ENCODE measurements at regions not wholly inside any gene's neighbourhood (a gene's known extent, or its start where the extent isn't known, plus 50 kb on each side); places are given as distances from the start of the nearest gene placed in this dataset.

DNA sequence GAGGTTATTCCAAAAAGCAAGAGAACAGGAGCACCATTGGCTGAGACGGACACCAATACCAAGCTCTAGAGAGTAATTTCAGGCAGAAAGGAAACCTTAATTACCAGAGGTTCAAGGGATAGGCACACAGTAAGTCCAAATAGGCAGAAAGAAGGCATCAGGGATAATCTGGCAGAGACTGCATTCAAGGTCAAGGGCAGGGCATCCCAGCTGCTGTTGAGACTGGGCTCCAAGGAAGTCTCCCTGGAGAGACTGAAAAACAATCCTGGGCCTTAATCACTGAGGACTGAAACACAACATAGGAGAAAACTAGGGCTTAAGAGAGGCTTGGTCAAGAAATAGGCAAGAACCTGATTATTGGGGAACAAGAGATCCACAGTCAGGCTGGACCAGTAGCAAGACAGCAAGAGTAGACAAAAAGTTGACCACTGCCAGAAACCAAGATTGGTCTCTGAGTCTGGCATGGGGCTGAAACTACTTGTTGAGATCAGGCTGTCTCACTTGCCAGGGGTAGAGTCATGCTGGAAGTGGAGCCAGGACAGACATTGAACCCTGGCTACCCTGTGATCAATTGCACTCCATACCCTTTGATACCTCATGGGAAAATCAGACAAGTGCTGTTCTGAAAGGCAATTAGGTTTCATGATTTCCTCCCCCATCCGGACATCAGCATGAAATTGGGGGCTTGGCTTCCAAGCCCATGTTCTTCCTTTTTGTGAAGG, 193.2 kb upstream of the TNP1 start:
- no peak for DNase-seq

- DNase-seq = no peak
Observed at GRCh38 chr2:217051416-217051815, 191.6 kb upstream of the TNP1 start.

GRCh38 chr2:217049956-217050355, 190.1 kb upstream of the TNP1 start:
- no peak for DNase-seq

- no peak for DNase-seq
Observed at GRCh38 chr2:217049422-217049821, 189.6 kb upstream of the TNP1 start.

DNA sequence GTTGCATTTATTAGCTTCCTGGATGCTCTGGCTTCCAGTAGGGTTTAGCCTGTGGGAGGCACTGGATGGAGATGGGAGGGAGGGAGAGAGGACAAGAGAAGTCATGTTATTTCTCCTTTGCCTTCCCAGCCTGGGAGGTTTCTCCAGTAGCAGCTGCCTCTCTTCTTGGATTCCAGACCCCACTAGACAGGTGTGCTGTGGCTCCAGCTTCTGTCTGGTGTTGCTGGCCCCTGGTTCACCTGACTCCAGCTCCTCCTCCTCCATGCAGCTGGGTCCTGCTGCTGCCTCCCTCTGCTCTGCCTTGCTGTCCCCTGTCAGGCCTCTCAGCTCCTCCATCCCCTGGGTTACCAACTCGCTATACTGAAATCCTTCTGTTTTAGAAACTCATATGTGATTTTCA, 188.9 kb upstream of the TNP1 start:
- DNase-seq = no peak

GRCh38 chr2:217047631-217048030, 187.8 kb upstream of the TNP1 start:
- no peak for DNase-seq

- no peak for DNase-seq
Observed at GRCh38 chr2:217047209-217047608, 187.3 kb upstream of the TNP1 start.

DNA sequence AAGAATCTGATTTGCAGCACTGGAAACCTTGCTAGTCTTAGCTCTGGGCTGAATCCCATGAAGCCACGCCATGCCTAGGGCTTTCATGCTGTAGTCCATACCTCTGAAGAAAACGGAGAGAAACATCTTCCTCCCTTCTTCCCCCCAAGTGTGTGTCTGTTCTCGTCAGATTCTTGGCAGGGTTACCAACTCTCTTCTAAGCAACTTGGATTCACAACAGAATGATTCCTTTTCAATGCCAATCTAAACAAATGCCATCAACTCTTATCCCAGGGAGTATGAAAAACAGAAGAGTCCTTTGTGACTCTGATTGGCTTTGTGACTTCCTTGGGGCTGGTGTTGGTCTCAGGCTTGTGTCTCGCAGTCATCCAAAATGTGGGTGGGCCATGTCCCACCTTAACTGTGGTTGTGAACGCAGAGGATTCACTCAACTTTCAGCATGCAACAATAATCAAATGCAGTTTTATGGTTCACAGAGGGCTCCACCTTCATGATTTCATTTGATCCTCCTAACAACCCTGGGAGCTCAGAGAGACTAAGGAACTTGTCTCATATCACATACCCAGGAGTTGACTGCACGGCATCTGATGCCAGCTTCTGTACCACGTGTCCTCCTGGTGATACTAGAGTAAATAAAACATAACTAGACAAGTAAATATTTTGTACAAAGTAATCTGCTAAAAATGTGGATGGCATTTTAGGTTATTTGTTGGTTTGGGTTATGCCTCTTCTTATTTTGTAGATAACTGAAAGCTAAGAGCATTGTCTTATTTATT, 186.0 kb upstream of the TNP1 start:
- DNase-seq = no peak

- DNase-seq = no peak
Observed at GRCh38 chr2:217040099-217040498, 180.2 kb upstream of the TNP1 start.

GRCh38 chr2:217038001-217038400, 178.1 kb upstream of the TNP1 start:
- no peak for DNase-seq

- no peak for DNase-seq
Observed at GRCh38 chr2:217037353-217037752, 177.5 kb upstream of the TNP1 start.

DNA sequence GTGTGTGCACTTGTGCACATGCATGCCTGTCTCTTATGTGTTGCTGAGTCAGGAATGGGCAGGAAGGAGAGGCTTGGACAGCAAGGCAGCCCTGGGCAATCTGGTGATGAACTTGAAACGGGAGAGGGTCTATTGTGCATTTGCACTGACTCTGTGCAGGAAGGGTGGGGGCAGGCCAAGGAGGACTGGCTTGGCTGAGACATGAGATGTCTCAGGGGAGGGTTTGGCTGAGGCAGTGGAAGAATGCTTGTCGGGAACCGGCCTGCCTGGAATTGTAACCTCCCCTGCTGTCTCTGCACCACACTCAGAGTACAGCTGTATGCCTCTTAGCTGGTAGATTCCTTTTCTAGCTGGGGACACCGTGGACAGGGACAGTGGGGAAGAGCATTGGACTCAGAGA, 176.1 kb upstream of the TNP1 start:
- no peak for DNase-seq

DNA sequence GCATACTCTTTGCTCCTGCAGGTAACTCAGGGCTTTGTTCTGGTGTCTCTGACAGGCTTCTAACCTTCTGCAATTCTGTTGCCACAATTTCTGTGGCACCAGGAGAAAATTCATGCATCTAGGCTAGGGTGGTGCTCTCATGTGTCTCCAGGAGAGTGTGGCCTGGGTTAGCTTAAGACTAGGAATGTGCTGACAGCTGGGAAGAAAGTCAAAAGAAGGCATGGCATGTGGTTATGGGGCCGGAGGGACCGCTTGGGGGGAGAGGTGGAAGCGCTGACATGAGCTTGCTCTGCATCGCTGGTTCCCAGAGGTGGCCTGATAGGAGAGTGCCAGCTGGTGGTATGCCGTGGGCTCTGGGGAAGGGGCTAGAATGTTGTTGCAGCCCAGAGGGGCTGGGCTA, 173.3 kb upstream of the TNP1 start:
- no peak for DNase-seq

DNA sequence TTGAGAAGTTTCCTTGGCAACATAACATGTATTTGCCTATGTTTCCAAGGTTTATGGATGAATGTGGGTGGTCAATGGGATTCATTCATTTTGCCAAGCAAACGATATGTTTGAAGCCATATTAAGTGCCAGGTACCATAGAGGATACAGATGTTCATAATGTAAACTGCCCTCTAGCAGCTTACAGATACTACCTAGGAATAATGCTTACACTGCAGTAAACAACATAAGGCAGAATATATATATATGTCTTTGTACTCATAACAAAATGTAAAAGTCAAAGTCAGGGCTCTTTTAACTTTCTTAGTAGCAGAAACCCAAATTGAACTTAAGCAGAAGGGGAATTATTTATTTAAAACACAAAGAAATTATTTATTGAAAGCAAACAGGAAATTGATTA, 171.6 kb upstream of the TNP1 start:
- no peak for DNase-seq

DNA sequence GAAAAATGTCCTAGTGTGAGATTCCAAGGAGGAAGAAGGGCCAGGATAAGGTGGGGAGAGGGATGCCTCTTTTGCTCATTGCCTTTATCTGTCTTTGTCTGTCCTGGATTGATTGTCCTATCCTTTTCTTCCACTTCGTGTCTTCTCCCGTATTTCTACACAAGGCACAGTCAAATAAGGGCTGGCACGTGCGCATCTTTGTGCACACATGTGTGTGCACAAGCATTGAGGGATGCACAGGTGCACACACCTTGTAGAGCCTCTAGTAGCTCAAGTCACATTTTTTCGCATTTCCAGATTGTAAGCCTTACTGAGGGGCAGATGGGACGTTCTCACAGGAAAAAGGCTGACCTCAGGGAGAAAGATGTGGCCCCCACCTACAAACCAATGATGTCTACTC, 170.2 kb upstream of the TNP1 start:
- no peak for DNase-seq

DNA sequence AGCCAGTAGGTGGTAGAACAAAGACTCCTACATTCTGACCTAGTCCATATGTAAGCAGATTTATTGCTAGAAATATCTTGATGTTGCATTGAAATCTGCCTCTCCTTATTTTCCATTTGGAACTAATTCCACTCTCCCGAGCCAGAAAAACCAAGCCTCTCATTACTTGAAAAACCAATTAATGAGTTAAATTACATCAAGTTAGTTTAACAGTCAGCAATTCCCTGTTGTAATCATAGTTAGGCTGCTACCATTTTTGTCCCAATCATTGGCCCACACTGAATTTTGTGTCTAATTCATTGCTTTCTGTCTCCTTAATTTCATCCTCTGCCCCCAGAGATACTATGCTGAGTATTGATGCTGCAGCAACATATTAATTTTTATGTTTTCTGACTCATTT, 168.3 kb upstream of the TNP1 start:
- no peak for DNase-seq

- DNase-seq = no peak
Observed at GRCh38 chr2:217027414-217027813, 167.6 kb upstream of the TNP1 start.

DNA sequence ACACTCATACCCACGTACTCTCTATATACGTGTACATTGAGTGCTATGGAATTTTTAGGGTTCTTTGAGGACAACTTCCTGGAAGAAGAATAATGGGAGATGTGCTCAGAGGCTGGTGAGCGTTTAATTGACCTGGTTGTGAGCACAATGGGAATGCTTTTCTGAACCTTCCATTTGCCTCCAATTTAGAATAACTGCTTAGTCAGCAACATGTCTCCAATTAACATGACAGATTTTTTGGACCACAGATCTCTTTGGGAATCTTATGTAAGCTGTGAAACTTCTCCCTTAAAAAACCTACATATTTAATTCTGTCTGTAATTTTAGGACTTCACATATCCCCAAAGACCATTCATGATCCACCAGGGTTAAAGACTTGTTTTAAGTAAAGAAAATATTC, 166.7 kb upstream of the TNP1 start:
- no peak for DNase-seq

DNA sequence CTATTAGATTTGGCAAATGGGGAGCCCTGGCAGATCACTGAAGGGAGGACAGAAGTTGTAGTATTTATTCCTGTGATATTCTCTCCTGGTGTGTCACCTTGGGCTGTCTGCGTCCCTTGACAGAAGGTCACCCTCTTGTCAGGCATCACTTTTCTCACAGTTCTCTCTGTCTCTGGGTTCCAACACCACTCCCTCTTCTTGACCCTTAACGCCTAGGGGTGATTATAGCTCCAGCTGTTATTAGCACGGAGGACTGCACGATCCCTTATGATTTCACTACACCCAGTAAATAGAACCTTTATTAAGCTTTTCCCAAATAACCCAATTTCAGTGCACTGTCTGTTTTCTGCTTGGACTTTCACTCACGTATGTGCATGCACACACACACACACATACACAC, 166.3 kb upstream of the TNP1 start:
- DNase-seq = no peak

- DNase-seq = no peak
Observed at GRCh38 chr2:217023611-217024010, 163.7 kb upstream of the TNP1 start.

GRCh38 chr2:217017456-217018252, 157.8 kb upstream of the TNP1 start:
- DNase-seq = no peak

- no peak for DNase-seq
Observed at GRCh38 chr2:217016796-217017419, 157.0 kb upstream of the TNP1 start.
